Upper lobe of right lung (tissue), 1 donor: ENCODE measurements at regions not wholly inside any gene's neighbourhood (a gene's known extent, or its start where the extent isn't known, plus 50 kb on each side); places are given as distances from the start of the nearest gene placed in this dataset.
A peak's percentile ranks its signal among the peaks of the same experiment; 100 is the strongest.

ENCODE experiments used
- ATAC-seq: fragments of 200-7000 bp; cut with Tn5 transposase; one replicate; pipeline ENCODE4 v1.9.1; 2020; ENCODE audit warnings: mild to moderate bottlenecking, moderate library complexity
- DNase-seq: peaks from one replicate; pipeline ENCODE4 v3.0.0-alpha.2; 2020
- H3K27ac ChIP-seq: fragments of 200-600 bp; one replicate; pipeline ENCODE4 v1.8.0; 2022
- H3K27me3 ChIP-seq: fragments of 200-600 bp; one replicate; pipeline ENCODE4 v1.8.0; 2022; ENCODE audit warnings: mild to moderate bottlenecking
- H3K36me3 ChIP-seq: fragments of 200-600 bp; one replicate; pipeline ENCODE4 v1.8.0; 2022
- H3K4me1 ChIP-seq: fragments of 200-600 bp; one replicate; pipeline ENCODE4 v1.8.0; 2022
- H3K4me3 ChIP-seq: fragments of 200-600 bp; one replicate; pipeline ENCODE4 v1.8.0; 2022; ENCODE audit warnings: mild to moderate bottlenecking
- H3K9me3 ChIP-seq: fragments of 200-600 bp; one replicate; pipeline ENCODE4 v1.8.0; 2022
- CTCF ChIP-seq: fragments of 200-600 bp; IDR thresholded peaks from one replicate; pipeline ENCODE4 v1.8.0; 2022; ENCODE audit warnings: antibody characterized with exemption
- intact Hi-C: fragments of 100-400 bp; cut with DNase I; formaldehyde crosslinking; loops from one replicate; pipeline ENCODE4 v1.11.0; 2022
- donor health status: DM: no; HTN: yes; CAD: no; lungs with severe emphysema.

GRCh38 chr16:86195863-86196630, 297.1 kb downstream of the IRF8 start:
- no peaks in the 10 kb centered on the region for H3K36me3 ChIP-seq
- peak overlapping the region; percentile 70 for H3K27ac ChIP-seq
- H3K4me1 ChIP-seq: no peaks in the 10 kb centered on the region
- DNase-seq (no peak), ATAC-seq (no peak)
- intact Hi-C loops: loop anchor here (5.0 kb wide), 1 partner anchor 321 kb away; no protein-coding TSS in a partner anchor
- peak overlapping the region; percentile 6 for H3K4me3 ChIP-seq
- H3K27me3 ChIP-seq: peaks cover 53% of the 10 kb centered on the region
- no peaks in the 10 kb centered on the region for H3K9me3 ChIP-seq
- no peak for TF ChIP-seq CTCF

GRCh38 chr16:86196687-86197391, 297.9 kb downstream of the IRF8 start:
- H3K27ac ChIP-seq: peak overlapping the region; percentile 70

GRCh38 chr16:86198206-86199118, 299.5 kb downstream of the IRF8 start:
- no peak for TF ChIP-seq CTCF
- DNase-seq (no peak), ATAC-seq (no peak)
- intact Hi-C loops: loop anchor here (5.0 kb wide), 1 partner anchor 319 kb away; no protein-coding TSS in a partner anchor
- H3K4me3 ChIP-seq: peak overlapping the region; percentile 32
- H3K36me3 ChIP-seq: no peaks in the 10 kb centered on the region
- H3K27ac ChIP-seq: peak overlapping the region; percentile 74
- no peaks in the 10 kb centered on the region for H3K9me3 ChIP-seq
- H3K4me1 ChIP-seq: no peaks in the 10 kb centered on the region
- peaks cover 49% of the 10 kb centered on the region for H3K27me3 ChIP-seq

More at GRCh38 chr16:86196687-86197391, 297.9 kb downstream of the IRF8 start:
- TF ChIP-seq CTCF: no peak
- DNase-seq (no peak), ATAC-seq (no peak)
- Histone ChIP-seq H3K4me1 (no peaks in the 10 kb centered on the region), H3K9me3 (no peaks in the 10 kb centered on the region), H3K4me3 (peak overlapping the region; percentile 21), H3K36me3 (no peaks in the 10 kb centered on the region), H3K27me3 (peaks cover 50% of the 10 kb centered on the region)
- intact Hi-C loops: loop anchor here (5.0 kb wide), 1 partner anchor 320 kb away; no protein-coding TSS in a partner anchor

GRCh38 chr16:86199182-86199581, 300.2 kb downstream of the IRF8 start:
- Histone ChIP-seq H3K4me3 (peak overlapping the region; percentile 32), H3K4me1 (no peaks in the 10 kb centered on the region), H3K9me3 (no peaks in the 10 kb centered on the region), H3K27me3 (peaks cover 49% of the 10 kb centered on the region), H3K27ac (peak overlapping the region; percentile 74), H3K36me3 (no peaks in the 10 kb centered on the region)
- ATAC-seq: no peak
- no peak for DNase-seq
- TF ChIP-seq CTCF: no peak
- intact Hi-C loops: loop anchor here (5.0 kb wide), 1 partner anchor 318 kb away; no protein-coding TSS in a partner anchor
